ENCODE measurements at regions not wholly inside any gene's neighbourhood (a gene's known extent, or its start where the extent isn't known, plus 50 kb on each side); places are given as distances from the start of the nearest gene placed in this dataset.

DNA sequence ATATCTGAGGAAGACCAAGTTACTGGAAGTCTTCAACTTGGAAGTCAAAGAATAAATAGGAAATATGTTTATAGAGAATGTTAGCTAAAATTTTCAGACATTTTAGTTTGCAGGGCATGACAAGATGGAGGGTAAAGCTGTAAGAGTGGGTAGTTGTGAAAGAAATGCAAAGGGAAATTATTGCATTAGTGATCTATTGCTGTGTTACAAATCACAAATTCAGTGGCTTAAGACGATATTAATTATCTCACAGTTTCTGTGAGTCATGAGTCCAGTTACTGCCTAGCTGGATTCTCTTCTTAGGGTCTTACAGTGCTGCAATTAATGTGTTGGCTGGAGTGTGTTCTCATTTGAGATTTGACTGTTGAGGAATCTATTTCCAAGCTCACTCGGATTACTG, 62.9 kb upstream of the CAMK2D start:
- in situ Hi-C loops (cut with MboI; ENCODE audit: low pct_ligation_motif_present in 1 of 4, low pct_unique_long_range_greater_than_20kb in 1 of 4, low sequenced_read_pairs in 3 of 4) (no loop called here), intact Hi-C loops (cut with DNase I; ENCODE audit: low total_unique reads) (no loop called here)
- Histone ChIP-seq H3K4me3 (no peak overlapping the region), H3K4me1 (peaks cover 0 to 15% (median 0%) of the 10 kb centered on the region in 4 donors), H3K36me3 (no peaks in the 10 kb centered on the region), H3K27ac (no peak overlapping the region), H3K27me3 (no peaks in the 10 kb centered on the region), H3K9me3 (no peaks in the 10 kb centered on the region)
- 43 to 83% methylated on average over 1 to 2 of the region's 2 CpGs for WGBS, 2 donors (ENCODE audit: low coverage in 1 of 2)
- TF ChIP-seq POLR2AphosphoS5 (IDR thresholded peaks at IDR 0.05), result no peak
- no peak for TF ChIP-seq EP300 (IDR thresholded peaks at IDR 0.05; ENCODE audit: low read depth)
- TF ChIP-seq, protein P1, sequence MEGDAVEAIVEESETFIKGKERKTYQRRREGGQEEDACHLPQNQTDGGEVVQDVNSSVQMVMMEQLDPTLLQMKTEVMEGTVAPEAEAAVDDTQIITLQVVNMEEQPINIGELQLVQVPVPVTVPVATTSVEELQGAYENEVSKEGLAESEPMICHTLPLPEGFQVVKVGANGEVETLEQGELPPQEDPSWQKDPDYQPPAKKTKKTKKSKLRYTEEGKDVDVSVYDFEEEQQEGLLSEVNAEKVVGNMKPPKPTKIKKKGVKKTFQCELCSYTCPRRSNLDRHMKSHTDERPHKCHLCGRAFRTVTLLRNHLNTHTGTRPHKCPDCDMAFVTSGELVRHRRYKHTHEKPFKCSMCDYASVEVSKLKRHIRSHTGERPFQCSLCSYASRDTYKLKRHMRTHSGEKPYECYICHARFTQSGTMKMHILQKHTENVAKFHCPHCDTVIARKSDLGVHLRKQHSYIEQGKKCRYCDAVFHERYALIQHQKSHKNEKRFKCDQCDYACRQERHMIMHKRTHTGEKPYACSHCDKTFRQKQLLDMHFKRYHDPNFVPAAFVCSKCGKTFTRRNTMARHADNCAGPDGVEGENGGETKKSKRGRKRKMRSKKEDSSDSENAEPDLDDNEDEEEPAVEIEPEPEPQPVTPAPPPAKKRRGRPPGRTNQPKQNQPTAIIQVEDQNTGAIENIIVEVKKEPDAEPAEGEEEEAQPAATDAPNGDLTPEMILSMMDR (IDR thresholded peaks at IDR 0.05), result no peak
- TF ChIP-seq POLR2A (IDR thresholded peaks at IDR 0.05), result no peak
- no peak for DNase-seq

DNA sequence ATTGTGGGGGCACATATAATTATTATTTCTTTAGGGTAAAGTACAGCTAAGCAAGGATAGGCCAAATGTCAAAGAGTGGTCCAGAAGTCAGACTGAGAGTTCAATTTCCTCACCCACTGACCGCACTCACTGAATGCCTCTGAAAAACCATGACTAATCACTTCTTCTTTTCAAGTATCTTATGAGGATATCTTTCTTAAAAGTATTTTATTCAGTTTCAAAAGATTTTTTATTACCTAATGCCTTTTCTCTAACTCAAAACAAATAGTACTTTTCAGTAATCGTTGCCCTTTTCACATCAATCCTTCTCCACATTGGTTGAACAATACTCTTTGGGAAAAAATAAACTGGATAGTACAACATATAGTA, 61.7 kb upstream of the CAMK2D start:
- TF ChIP-seq POLR2A (IDR thresholded peaks at IDR 0.05) (no peak), EP300 (IDR thresholded peaks at IDR 0.05; ENCODE audit: low read depth) (no peak), POLR2AphosphoS5 (IDR thresholded peaks at IDR 0.05) (no peak)
- TF ChIP-seq, protein P1 (IDR thresholded peaks at IDR 0.05), result no peak
- no peaks in the 10 kb centered on the region for H3K36me3 ChIP-seq
- intact Hi-C loops (cut with DNase I; ENCODE audit: low total_unique reads) (no loop called here), in situ Hi-C loops (cut with MboI; ENCODE audit: low pct_ligation_motif_present in 1 of 4, low pct_unique_long_range_greater_than_20kb in 1 of 4, low sequenced_read_pairs in 3 of 4) (no loop called here)
- 63 to 70% methylated on average over 2 of the region's 2 CpGs for WGBS, 2 donors (ENCODE audit: low coverage in 1 of 2)
- no peak for DNase-seq
- H3K9me3 ChIP-seq, result no peaks in the 10 kb centered on the region
- H3K27ac ChIP-seq, result no peak overlapping the region
- H3K4me3 ChIP-seq, result no peak overlapping the region
- H3K27me3 ChIP-seq, result no peaks in the 10 kb centered on the region
- peaks cover 0 to 15% (median 0%) of the 10 kb centered on the region in 4 donors for H3K4me1 ChIP-seq

DNA sequence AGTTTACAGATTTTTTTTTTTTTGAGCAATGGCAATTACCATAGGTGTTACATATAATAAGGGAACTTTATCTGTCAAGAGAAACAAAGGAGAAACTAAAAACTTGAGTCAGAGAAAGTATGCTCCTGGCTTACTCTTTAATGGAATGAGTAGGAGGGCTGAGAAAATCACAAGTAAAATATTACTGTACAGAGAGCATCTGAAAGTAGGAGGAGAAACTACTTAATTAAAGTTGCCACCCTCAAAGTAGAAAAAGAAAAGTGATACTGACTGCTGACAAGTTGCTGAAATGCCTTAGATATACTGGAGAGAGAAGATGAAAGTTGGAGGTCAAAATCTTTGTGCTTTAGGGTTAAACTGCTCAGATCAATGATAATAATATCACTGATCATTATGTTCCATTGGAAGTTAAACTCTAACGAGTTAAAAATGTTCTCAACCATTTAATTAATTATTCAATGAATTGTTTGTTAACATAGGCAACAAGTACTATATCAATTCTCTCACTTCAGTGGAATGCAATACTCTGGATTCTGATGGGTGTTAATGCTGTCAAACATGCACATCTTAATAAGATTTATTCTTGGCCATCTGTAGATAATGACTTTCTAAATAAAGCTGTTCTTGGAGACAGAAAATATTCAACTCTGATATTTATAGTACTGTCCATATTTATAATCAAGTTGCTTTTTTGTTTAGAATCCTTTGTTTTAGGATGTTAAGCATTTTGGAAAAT, 61.2 kb upstream of the CAMK2D start:
- H3K4me1 ChIP-seq, result peaks cover 0 to 15% (median 0%) of the 10 kb centered on the region in 4 donors
- intact Hi-C loops (cut with DNase I; ENCODE audit: low total_unique reads), result no loop called here
- WGBS, 2 donors (ENCODE audit: low coverage in 1 of 2), result 29 to 47% methylated on average over 1 of the region's 1 CpG
- in situ Hi-C loops (cut with MboI; ENCODE audit: low pct_ligation_motif_present in 1 of 4, low pct_unique_long_range_greater_than_20kb in 1 of 4, low sequenced_read_pairs in 3 of 4), result no loop called here
- H3K9me3 ChIP-seq, result no peaks in the 10 kb centered on the region
- no peaks in the 10 kb centered on the region for H3K36me3 ChIP-seq
- no peak overlapping the region for H3K27ac ChIP-seq
- H3K27me3 ChIP-seq, result no peaks in the 10 kb centered on the region
- TF ChIP-seq EP300 (IDR thresholded peaks at IDR 0.05; ENCODE audit: low read depth) (no peak), POLR2AphosphoS5 (IDR thresholded peaks at IDR 0.05) (no peak), POLR2A (IDR thresholded peaks at IDR 0.05) (no peak)
- TF ChIP-seq, protein P1 (IDR thresholded peaks at IDR 0.05), result no peak
- H3K4me3 ChIP-seq, result no peak overlapping the region
- DNase-seq, result no peak

DNA sequence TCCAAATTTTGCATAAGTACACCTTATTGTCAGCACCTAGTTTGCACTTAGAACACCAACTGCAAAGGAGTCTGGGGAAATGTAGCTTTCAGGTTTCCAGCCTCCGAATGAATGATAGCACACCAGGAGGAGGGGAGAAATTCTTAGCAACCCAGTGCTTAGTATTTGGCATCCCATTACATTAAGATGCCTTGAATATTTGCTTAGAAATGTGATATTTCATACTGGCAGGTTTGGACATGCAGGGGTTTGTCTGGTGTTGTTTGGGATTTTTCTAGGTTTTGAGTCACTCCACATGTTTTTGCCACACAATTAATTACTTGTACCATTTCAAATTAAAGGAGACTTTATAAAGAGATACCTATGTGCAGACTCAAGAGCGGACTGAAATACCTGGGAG, 60.3 kb upstream of the CAMK2D start:
- in situ Hi-C loops (cut with MboI; ENCODE audit: low pct_ligation_motif_present in 1 of 4, low pct_unique_long_range_greater_than_20kb in 1 of 4, low sequenced_read_pairs in 3 of 4), result no loop called here
- H3K27me3 ChIP-seq, result no peaks in the 10 kb centered on the region
- 93 to 99% methylated on average over 2 of the region's 2 CpGs for WGBS, 2 donors (ENCODE audit: low coverage in 1 of 2)
- TF ChIP-seq EP300 (IDR thresholded peaks at IDR 0.05; ENCODE audit: low read depth), result no peak
- TF ChIP-seq POLR2A (IDR thresholded peaks at IDR 0.05), result no peak
- no peak for TF ChIP-seq POLR2AphosphoS5 (IDR thresholded peaks at IDR 0.05)
- TF ChIP-seq, protein P1 (IDR thresholded peaks at IDR 0.05), result no peak
- H3K9me3 ChIP-seq, result no peaks in the 10 kb centered on the region
- no peak overlapping the region for H3K27ac ChIP-seq
- intact Hi-C loops (cut with DNase I; ENCODE audit: low total_unique reads), result no loop called here
- DNase-seq, result no peak
- no peaks in the 10 kb centered on the region for H3K36me3 ChIP-seq
- peaks cover 0 to 15% (median 0%) of the 10 kb centered on the region in 4 donors for H3K4me1 ChIP-seq
- no peak overlapping the region for H3K4me3 ChIP-seq

All from transverse colon (tissue), 4 donors.